ENCODE measurements at regions not wholly inside any gene's neighbourhood (a gene's known extent, or its start where the extent isn't known, plus 50 kb on each side); places are given as distances from the start of the nearest gene placed in this dataset.

GRCh38 chr13:64127856-64128255 lies 2712.2 kb upstream of the PCDH20 start:
- TF ChIP-seq POLR2A (IDR thresholded peaks at IDR 0.05; ENCODE audit: low read depth, low read length) (no peak), CTCF (IDR thresholded peaks at IDR 0.05; ENCODE audit: extremely low read depth in 1 of 2, insufficient read depth in 1 of 2, low read depth in 1 of 2, low read length in 2 of 2) (no peak), POLR2AphosphoS5 (IDR thresholded peaks at IDR 0.05; ENCODE audit: insufficient read depth, low read depth, low read length) (no peak), EZH2 (IDR thresholded peaks at IDR 0.05; ENCODE audit: borderline replicate concordance, low read depth, low read length, severe bottlenecking) (no peak), JUN (IDR thresholded peaks at IDR 0.05; ENCODE audit: borderline replicate concordance, insufficient read depth, insufficient read length, low read depth) (no peak), MYC (IDR thresholded peaks at IDR 0.05; ENCODE audit: low read depth, low read length) (no peak), MAX (IDR thresholded peaks at IDR 0.05; ENCODE audit: insufficient read depth, insufficient read length) (no peak)

All from endothelial cell of umbilical vein (primary cell).